VCaP (cell line): ENCODE measurements at regions not wholly inside any gene's neighbourhood (a gene's known extent, or its start where the extent isn't known, plus 50 kb on each side); places are given as distances from the start of the nearest gene placed in this dataset.

Experiments
- H3K27ac ChIP-seq: fragments of 450-650 bp; 2 replicates; pipeline ENCODE4 v1.5.1; 2017
- TF ChIP-seq, protein P1 (sequence below): fragments of 450-650 bp; conservative IDR thresholded peaks from 2 replicates; pipeline ENCODE4 v1.5.1; 2017; ENCODE audit warnings: mild to moderate bottlenecking, moderate library complexity

GRCh38 chr20:12411246-12411940 is 493.7 kb downstream of the BTBD3 start:
- TF ChIP-seq, protein P1, sequence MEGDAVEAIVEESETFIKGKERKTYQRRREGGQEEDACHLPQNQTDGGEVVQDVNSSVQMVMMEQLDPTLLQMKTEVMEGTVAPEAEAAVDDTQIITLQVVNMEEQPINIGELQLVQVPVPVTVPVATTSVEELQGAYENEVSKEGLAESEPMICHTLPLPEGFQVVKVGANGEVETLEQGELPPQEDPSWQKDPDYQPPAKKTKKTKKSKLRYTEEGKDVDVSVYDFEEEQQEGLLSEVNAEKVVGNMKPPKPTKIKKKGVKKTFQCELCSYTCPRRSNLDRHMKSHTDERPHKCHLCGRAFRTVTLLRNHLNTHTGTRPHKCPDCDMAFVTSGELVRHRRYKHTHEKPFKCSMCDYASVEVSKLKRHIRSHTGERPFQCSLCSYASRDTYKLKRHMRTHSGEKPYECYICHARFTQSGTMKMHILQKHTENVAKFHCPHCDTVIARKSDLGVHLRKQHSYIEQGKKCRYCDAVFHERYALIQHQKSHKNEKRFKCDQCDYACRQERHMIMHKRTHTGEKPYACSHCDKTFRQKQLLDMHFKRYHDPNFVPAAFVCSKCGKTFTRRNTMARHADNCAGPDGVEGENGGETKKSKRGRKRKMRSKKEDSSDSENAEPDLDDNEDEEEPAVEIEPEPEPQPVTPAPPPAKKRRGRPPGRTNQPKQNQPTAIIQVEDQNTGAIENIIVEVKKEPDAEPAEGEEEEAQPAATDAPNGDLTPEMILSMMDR, result no peak
- H3K27ac ChIP-seq, result no peak overlapping the region

DNA sequence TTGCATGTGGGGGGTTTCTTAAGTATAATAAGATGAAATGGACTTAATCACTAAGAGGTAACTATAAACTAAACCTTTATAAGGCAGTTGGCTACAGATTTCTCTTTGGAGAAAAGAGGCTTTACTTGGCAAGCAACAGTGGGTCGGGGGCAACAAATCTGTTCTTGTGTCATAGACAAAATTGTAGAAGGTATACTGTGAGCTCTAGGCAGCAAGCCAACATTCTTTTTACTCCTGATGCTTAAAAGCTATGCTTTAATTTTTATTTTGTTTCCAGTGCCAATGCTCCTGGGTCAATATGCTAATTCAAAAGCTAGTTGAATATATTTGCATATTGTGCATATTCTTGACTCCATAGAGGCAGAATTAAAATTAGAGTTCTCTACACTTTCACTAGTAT is 495.4 kb downstream of the BTBD3 start:
- TF ChIP-seq, protein P1, result no peak
- no peak overlapping the region for H3K27ac ChIP-seq

DNA sequence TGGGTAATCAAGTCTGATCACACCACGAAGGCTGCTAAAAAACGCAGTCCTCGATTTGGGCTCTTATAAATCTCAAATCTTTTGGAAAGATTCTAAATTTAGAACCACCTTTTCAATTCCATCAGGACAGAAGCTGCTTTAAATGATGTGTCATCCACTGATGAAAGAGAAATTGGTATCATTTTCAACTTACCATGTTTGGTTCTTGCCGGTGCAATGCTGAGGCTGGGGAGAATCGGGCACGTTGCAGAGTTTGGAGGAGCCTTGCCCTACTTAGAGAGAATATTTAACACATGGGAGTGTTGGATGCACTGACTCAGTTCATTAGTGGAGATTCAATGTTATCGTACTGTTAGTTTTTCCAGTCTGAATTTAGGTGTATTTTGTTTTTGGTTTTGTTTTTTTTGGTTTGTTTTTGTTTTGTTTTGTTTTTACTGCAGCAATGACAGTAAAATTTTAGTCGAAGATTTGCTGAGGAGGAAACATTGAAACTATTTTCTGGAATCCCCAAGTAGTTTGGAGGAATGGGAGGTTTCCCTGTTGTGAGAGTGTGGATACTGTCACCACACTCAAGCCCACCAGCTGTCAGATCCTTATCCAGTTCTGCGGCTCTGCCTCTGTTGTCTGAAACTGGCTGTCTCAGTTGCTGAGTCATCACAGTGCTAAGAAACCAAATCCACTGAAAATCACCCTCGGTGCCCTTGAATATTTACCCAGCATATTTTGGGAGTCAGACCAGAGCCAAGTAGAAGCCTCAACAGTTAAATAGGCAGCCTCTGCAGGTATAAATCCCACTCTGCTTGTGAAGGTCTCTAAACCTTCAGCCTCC is 497.0 kb downstream of the BTBD3 start:
- TF ChIP-seq, protein P1, result no peak
- no peak overlapping the region for H3K27ac ChIP-seq

DNA sequence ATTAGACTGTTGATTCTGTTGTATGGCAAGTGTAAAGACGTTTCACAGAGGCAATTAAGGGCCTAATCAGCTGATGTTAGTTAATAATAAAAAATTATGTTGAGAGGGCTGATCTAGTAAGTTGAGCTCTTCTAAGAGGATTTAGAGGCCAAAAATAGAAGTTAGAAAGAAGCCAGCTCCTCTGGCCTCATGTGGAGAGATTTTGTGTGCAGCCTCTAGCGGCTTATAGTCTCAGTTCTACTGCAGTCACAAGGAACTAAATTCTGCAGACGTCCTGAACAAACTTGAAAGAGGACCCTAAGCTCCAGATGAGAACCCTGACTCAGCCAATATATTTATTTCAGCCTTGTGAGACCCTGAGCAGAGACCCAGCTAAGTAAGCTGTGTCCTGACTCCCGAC is 498.6 kb downstream of the BTBD3 start:
- H3K27ac ChIP-seq, result no peak overlapping the region
- TF ChIP-seq, protein P1, result no peak

DNA sequence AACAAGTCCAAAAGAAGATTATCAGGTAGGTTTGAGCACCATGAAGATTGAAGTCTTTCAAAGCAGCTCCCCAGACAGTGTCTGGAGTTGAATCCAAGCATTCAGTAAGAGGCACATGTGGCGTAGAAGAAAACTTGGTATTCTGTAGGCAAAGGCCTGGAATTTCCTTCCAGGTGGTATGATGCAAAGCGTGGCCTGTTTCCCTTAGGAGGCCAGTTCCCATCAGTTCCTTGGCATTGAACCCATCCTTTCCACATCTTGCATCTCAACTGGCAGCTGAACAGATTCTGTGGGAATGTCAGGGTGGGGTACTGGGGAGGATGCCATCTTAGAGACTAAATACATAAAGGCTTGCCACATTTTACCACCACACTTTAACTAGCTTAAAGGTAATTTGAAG is 516.0 kb downstream of the BTBD3 start:
- H3K27ac ChIP-seq, result no peak overlapping the region
- TF ChIP-seq, protein P1, result no peak

GRCh38 chr20:12434672-12435071 is 517.0 kb downstream of the BTBD3 start:
- TF ChIP-seq, protein P1, result no peak
- H3K27ac ChIP-seq, result no peak overlapping the region

DNA sequence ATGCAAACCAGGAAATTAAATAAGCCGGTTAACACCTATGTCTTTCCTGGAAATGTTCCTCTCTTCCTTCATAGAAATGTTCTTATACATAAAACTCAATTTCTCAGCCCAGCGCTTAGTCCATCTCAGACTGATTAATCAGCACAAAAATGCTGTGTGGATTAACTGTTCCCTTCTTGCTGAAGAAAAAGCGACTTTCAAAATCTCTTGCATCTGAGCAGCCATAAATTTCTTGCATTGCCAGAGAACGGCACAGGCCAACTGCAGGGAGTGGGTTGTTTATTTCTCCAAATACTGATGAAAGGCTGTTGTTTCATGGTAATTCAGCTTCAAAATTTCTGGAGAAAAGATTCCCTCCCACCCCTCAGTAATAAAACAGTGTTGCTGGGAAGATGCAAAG is 517.6 kb downstream of the BTBD3 start:
- H3K27ac ChIP-seq, result no peak overlapping the region
- TF ChIP-seq, protein P1, result no peak
